HL-60 (cell line): ENCODE measurements at regions not wholly inside any gene's neighbourhood (a gene's known extent, or its start where the extent isn't known, plus 50 kb on each side); places are given as distances from the start of the nearest gene placed in this dataset.

Experiments
- POLR2AphosphoS5 ChIP-seq: IDR thresholded peaks from 2 replicates; pipeline ENCODE4 v1.6.1; 2012; ENCODE audit warnings: low read depth
- TF ChIP-seq, protein P1 (sequence below): IDR thresholded peaks from one replicate; pipeline ENCODE4 v1.5.1; 2011; ENCODE audit warnings: low read length, control low read depth, inconsistent platforms; ENCODE audit not compliant: insufficient read depth
- TF ChIP-seq, protein P2 (sequence below): IDR thresholded peaks from 2 replicates; pipeline ENCODE4 v1.6.1; 2012; ENCODE audit warnings: low read depth; ENCODE audit not compliant: insufficient replicate concordance

DNA sequence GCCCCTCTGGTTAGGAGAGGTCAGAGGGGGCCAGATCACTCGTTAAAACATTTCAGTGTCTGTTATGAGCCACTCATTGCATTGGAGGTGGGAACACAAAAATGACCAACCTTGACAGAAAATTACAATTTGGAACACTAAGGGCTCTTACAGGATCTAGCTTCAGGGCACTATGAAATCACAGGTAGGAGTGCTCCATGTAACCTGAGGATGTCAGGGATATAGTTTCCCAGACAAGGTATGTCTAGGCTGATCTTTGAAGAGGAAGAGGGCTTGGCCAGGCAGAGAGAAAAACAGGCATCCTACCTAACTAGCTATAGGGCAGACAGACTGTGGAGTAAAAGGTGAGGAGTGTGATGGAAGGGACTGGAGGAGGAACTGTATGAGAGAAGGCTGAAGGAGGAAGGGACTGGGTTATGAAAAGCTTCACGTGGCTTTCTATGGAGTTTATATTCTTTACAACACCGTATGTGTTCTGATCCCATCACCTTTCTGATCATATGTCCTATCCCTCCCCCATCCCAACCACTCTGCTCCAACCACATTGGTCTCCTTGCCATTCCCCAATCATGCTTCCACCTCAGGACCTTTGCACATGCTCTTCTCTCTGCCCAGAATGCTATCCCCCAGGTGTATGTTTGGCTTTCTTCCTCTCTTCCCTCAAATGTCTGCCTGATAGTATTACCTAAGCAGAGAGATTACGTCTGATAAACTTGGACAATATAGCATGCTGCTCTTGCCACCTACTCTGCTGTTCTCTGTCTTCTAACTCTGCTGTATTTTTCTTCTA lies 88.2 kb downstream of the CCR1 start:
- TF ChIP-seq POLR2AphosphoS5, result no peak
- TF ChIP-seq, protein P1, sequence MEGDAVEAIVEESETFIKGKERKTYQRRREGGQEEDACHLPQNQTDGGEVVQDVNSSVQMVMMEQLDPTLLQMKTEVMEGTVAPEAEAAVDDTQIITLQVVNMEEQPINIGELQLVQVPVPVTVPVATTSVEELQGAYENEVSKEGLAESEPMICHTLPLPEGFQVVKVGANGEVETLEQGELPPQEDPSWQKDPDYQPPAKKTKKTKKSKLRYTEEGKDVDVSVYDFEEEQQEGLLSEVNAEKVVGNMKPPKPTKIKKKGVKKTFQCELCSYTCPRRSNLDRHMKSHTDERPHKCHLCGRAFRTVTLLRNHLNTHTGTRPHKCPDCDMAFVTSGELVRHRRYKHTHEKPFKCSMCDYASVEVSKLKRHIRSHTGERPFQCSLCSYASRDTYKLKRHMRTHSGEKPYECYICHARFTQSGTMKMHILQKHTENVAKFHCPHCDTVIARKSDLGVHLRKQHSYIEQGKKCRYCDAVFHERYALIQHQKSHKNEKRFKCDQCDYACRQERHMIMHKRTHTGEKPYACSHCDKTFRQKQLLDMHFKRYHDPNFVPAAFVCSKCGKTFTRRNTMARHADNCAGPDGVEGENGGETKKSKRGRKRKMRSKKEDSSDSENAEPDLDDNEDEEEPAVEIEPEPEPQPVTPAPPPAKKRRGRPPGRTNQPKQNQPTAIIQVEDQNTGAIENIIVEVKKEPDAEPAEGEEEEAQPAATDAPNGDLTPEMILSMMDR, result no peak
- TF ChIP-seq, protein P2, sequence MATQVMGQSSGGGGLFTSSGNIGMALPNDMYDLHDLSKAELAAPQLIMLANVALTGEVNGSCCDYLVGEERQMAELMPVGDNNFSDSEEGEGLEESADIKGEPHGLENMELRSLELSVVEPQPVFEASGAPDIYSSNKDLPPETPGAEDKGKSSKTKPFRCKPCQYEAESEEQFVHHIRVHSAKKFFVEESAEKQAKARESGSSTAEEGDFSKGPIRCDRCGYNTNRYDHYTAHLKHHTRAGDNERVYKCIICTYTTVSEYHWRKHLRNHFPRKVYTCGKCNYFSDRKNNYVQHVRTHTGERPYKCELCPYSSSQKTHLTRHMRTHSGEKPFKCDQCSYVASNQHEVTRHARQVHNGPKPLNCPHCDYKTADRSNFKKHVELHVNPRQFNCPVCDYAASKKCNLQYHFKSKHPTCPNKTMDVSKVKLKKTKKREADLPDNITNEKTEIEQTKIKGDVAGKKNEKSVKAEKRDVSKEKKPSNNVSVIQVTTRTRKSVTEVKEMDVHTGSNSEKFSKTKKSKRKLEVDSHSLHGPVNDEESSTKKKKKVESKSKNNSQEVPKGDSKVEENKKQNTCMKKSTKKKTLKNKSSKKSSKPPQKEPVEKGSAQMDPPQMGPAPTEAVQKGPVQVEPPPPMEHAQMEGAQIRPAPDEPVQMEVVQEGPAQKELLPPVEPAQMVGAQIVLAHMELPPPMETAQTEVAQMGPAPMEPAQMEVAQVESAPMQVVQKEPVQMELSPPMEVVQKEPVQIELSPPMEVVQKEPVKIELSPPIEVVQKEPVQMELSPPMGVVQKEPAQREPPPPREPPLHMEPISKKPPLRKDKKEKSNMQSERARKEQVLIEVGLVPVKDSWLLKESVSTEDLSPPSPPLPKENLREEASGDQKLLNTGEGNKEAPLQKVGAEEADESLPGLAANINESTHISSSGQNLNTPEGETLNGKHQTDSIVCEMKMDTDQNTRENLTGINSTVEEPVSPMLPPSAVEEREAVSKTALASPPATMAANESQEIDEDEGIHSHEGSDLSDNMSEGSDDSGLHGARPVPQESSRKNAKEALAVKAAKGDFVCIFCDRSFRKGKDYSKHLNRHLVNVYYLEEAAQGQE, result no peak
